ENCODE measurements at regions not wholly inside any gene's neighbourhood (a gene's known extent, or its start where the extent isn't known, plus 50 kb on each side); places are given as distances from the start of the nearest gene placed in this dataset.
"Not testable (repeated sequence)": the region's sequence is repeated elsewhere in the genome, so short reads cannot be mapped to it uniquely, and the experiment has no call there.

GRCh38 chr9:90128587-90129190, 513.9 kb downstream of the DIRAS2 start:
- Mint-ChIP-seq H3K36me3 (no peaks in the 10 kb centered on the region), H3K4me1 (no peaks in the 10 kb centered on the region), H3K27ac (no peak overlapping the region), H3K27me3 (peaks cover 32% of the 10 kb centered on the region), H3K4me3 (no peak overlapping the region), H3K9me3 (ENCODE audit: low read depth) (no peaks in the 10 kb centered on the region)
- ATAC-seq (no peak), DNase-seq (no peak)
- CTCF ChIA-PET: interaction anchor here (1.3 kb wide), 1 partner anchor 535 kb away, joined by 3 read pairs; no protein-coding TSS in a partner anchor

- no peak for DNase-seq
- no peaks in the 10 kb centered on the region for H3K9me3 Mint-ChIP-seq (ENCODE audit: low read depth)
- CTCF ChIA-PET: no interaction called here
- no peak overlapping the region for H3K4me3 Mint-ChIP-seq
- H3K27me3 Mint-ChIP-seq: peaks cover 34% of the 10 kb centered on the region
- H3K4me1 Mint-ChIP-seq: no peaks in the 10 kb centered on the region
- H3K36me3 Mint-ChIP-seq: no peaks in the 10 kb centered on the region
- ATAC-seq: no peak
- H3K27ac Mint-ChIP-seq: no peak overlapping the region
Observed at GRCh38 chr9:90129446-90129845, 513.2 kb downstream of the DIRAS2 start.

- CTCF ChIA-PET: interaction anchor here (1.0 to 1.6 kb wide), 2 partner anchors 10 to 529 kb away, joined by 3 to 5 read pairs; no protein-coding TSS in a partner anchor
- no peak for DNase-seq
- no peaks in the 10 kb centered on the region for H3K4me1 Mint-ChIP-seq
- peaks cover 25% of the 10 kb centered on the region for H3K27me3 Mint-ChIP-seq
- no peaks in the 10 kb centered on the region for H3K36me3 Mint-ChIP-seq
- H3K9me3 Mint-ChIP-seq (ENCODE audit: low read depth): no peaks in the 10 kb centered on the region
- ATAC-seq: no peak
- H3K4me3 Mint-ChIP-seq: no peak overlapping the region
- no peak overlapping the region for H3K27ac Mint-ChIP-seq
Observed at GRCh38 chr9:90131568-90131967, 511.1 kb downstream of the DIRAS2 start.

GRCh38 chr9:90132866-90133265, 509.8 kb downstream of the DIRAS2 start:
- no peak overlapping the region for H3K4me3 Mint-ChIP-seq
- CTCF ChIA-PET: no interaction called here
- no peaks in the 10 kb centered on the region for H3K9me3 Mint-ChIP-seq (ENCODE audit: low read depth)
- H3K27me3 Mint-ChIP-seq: peaks cover 23% of the 10 kb centered on the region
- no peak for ATAC-seq
- no peak for DNase-seq
- H3K4me1 Mint-ChIP-seq: no peaks in the 10 kb centered on the region
- H3K27ac Mint-ChIP-seq: no peak overlapping the region
- H3K36me3 Mint-ChIP-seq: no peaks in the 10 kb centered on the region

- no peak overlapping the region for H3K27ac Mint-ChIP-seq
- H3K36me3 Mint-ChIP-seq: no peaks in the 10 kb centered on the region
- H3K4me1 Mint-ChIP-seq: no peaks in the 10 kb centered on the region
- no peak overlapping the region for H3K4me3 Mint-ChIP-seq
- peaks cover 44% of the 10 kb centered on the region for H3K27me3 Mint-ChIP-seq
- ATAC-seq (no peak), DNase-seq (no peak)
- no peaks in the 10 kb centered on the region for H3K9me3 Mint-ChIP-seq (ENCODE audit: low read depth)
- CTCF ChIA-PET: interaction anchor here (1.9 kb wide), 1 partner anchor 540 kb away, joined by 6 read pairs; no protein-coding TSS in a partner anchor
Observed at GRCh38 chr9:90137801-90138200, 504.8 kb downstream of the DIRAS2 start.

- ATAC-seq (no peak), DNase-seq (no peak)
- H3K27me3 Mint-ChIP-seq: peaks cover 46% of the 10 kb centered on the region
- no peaks in the 10 kb centered on the region for H3K4me1 Mint-ChIP-seq
- no peaks in the 10 kb centered on the region for H3K36me3 Mint-ChIP-seq
- CTCF ChIA-PET: interaction anchor here (0.7 to 1.0 kb wide), 2 partner anchors 110 to 537 kb away, joined by 3 read pairs; no protein-coding TSS in a partner anchor
- no peak overlapping the region for H3K27ac Mint-ChIP-seq
- no peaks in the 10 kb centered on the region for H3K9me3 Mint-ChIP-seq (ENCODE audit: low read depth)
- H3K4me3 Mint-ChIP-seq: no peak overlapping the region
Observed at GRCh38 chr9:90140131-90140818, 502.3 kb downstream of the DIRAS2 start.

- Mint-ChIP-seq H3K36me3 (no peaks in the 10 kb centered on the region), H3K27me3 (peaks cover 53% of the 10 kb centered on the region), H3K9me3 (ENCODE audit: low read depth) (no peaks in the 10 kb centered on the region), H3K4me3 (no peak overlapping the region), H3K4me1 (no peaks in the 10 kb centered on the region), H3K27ac (no peak overlapping the region)
- DNase-seq (no peak), ATAC-seq (no peak)
- CTCF ChIA-PET: interaction anchor here (0.6 to 1.5 kb wide), 5 partner anchors 10 to 727 kb away, joined by 3 to 8 read pairs (median 3); no protein-coding TSS in a partner anchor
Observed at GRCh38 chr9:90141723-90142122, 500.9 kb downstream of the DIRAS2 start.

- H3K4me1 Mint-ChIP-seq: no peaks in the 10 kb centered on the region
- DNase-seq: no peak
- H3K27me3 Mint-ChIP-seq: peaks cover 55% of the 10 kb centered on the region
- no peak for ATAC-seq
- H3K4me3 Mint-ChIP-seq: no peak overlapping the region
- H3K27ac Mint-ChIP-seq: no peak overlapping the region
- H3K9me3 Mint-ChIP-seq (ENCODE audit: low read depth): no peaks in the 10 kb centered on the region
- CTCF ChIA-PET: interaction anchor here (1.1 to 1.5 kb wide), 3 partner anchors 11 to 727 kb away, joined by 5 to 8 read pairs (median 6); no protein-coding TSS in a partner anchor
- no peaks in the 10 kb centered on the region for H3K36me3 Mint-ChIP-seq
Observed at GRCh38 chr9:90142580-90142979, 500.0 kb downstream of the DIRAS2 start.

GRCh38 chr9:90147426-90147825, 495.2 kb downstream of the DIRAS2 start:
- DNase-seq: no peak
- no peaks in the 10 kb centered on the region for H3K36me3 Mint-ChIP-seq

GRCh38 chr9:90156318-90156717, 486.3 kb downstream of the DIRAS2 start:
- no peak for ATAC-seq
- Mint-ChIP-seq H3K27ac (no peak overlapping the region), H3K4me1 (no peaks in the 10 kb centered on the region), H3K27me3 (peaks cover 27% of the 10 kb centered on the region), H3K9me3 (ENCODE audit: low read depth) (no peaks in the 10 kb centered on the region), H3K36me3 (no peaks in the 10 kb centered on the region), H3K4me3 (no peak overlapping the region)
- CTCF ChIA-PET: no interaction called here
- no peak for DNase-seq

More at GRCh38 chr9:90147426-90147825, 495.2 kb downstream of the DIRAS2 start:
- no peaks in the 10 kb centered on the region for H3K4me1 Mint-ChIP-seq
- CTCF ChIA-PET: no interaction called here
- H3K27me3 Mint-ChIP-seq: peaks cover 35% of the 10 kb centered on the region
- no peak for ATAC-seq
- no peak overlapping the region for H3K4me3 Mint-ChIP-seq
- H3K27ac Mint-ChIP-seq: no peak overlapping the region
- H3K9me3 Mint-ChIP-seq (ENCODE audit: low read depth): no peaks in the 10 kb centered on the region

GRCh38 chr9:90162326-90162725, 480.3 kb downstream of the DIRAS2 start:
- H3K4me3 Mint-ChIP-seq: no peak overlapping the region
- H3K4me1 Mint-ChIP-seq: peaks cover 2% of the 10 kb centered on the region
- no peak for ATAC-seq
- peaks cover 23% of the 10 kb centered on the region for H3K27me3 Mint-ChIP-seq
- no peak overlapping the region for H3K27ac Mint-ChIP-seq
- no peaks in the 10 kb centered on the region for H3K9me3 Mint-ChIP-seq (ENCODE audit: low read depth)
- DNase-seq: no peak
- H3K36me3 Mint-ChIP-seq: no peaks in the 10 kb centered on the region
- CTCF ChIA-PET: no interaction called here

GRCh38 chr9:90162819-90163218, 479.8 kb downstream of the DIRAS2 start:
- Mint-ChIP-seq H3K4me3 (no peak overlapping the region), H3K9me3 (ENCODE audit: low read depth) (no peaks in the 10 kb centered on the region), H3K27me3 (peaks cover 19% of the 10 kb centered on the region), H3K36me3 (no peaks in the 10 kb centered on the region), H3K4me1 (peaks cover 2% of the 10 kb centered on the region), H3K27ac (no peak overlapping the region)
- CTCF ChIA-PET: no interaction called here
- DNase-seq: no peak
- no peak for ATAC-seq

- Mint-ChIP-seq H3K36me3 (no peaks in the 10 kb centered on the region), H3K27me3 (peaks cover 12% of the 10 kb centered on the region), H3K4me1 (peaks cover 2% of the 10 kb centered on the region), H3K27ac (no peak overlapping the region), H3K9me3 (ENCODE audit: low read depth) (no peaks in the 10 kb centered on the region), H3K4me3 (no peak overlapping the region)
- CTCF ChIA-PET: no interaction called here
- DNase-seq: no peak
- no peak for ATAC-seq
Observed at GRCh38 chr9:90165281-90165680, 477.3 kb downstream of the DIRAS2 start.

GRCh38 chr9:90166374-90166773, 476.2 kb downstream of the DIRAS2 start:
- ATAC-seq; CTCF ChIA-PET; H3K4me1 Mint-ChIP-seq; DNase-seq; H3K36me3 Mint-ChIP-seq; H3K9me3 Mint-ChIP-seq (ENCODE audit: low read depth); H3K27ac Mint-ChIP-seq; H3K4me3 Mint-ChIP-seq: not testable (repeated sequence)
- H3K27me3 Mint-ChIP-seq: peaks cover 14% of the 10 kb centered on the region
